ENCODE measurements at regions not wholly inside any gene's neighbourhood (a gene's known extent, or its start where the extent isn't known, plus 50 kb on each side); places are given as distances from the start of the nearest gene placed in this dataset.

GRCh38 chr9:89793124-89793495 is 188.3 kb downstream of the GADD45G start:
- no peaks in the 10 kb centered on the region for H3K4me1 ChIP-seq (ENCODE audit: control insufficient read depth, insufficient read depth, low read length)
- no peaks in the 10 kb centered on the region for H3K36me3 ChIP-seq (ENCODE audit: control insufficient read depth in 2 of 2, insufficient read depth in 1 of 2, low read length in 2 of 2)
- ChIA-PET POLR2A (no interaction called here), CTCF (no interaction called here)
- H3K27ac ChIP-seq (ENCODE audit: extremely low read depth, low read depth, low read length): no peak overlapping the region
- no peak overlapping the region for H3K4me3 ChIP-seq (ENCODE audit: low read depth, low read length)
- no peak for TF ChIP-seq ZNF513 (tag by site-specific recombination; IDR thresholded peaks at IDR 0.05)
- TF ChIP-seq ZBTB49 (tag by site-specific recombination; IDR thresholded peaks at IDR 0.05; ENCODE audit: low read depth): no peak
- no peak for TF ChIP-seq ZNF670 (tag by site-specific recombination; IDR thresholded peaks at IDR 0.05; ENCODE audit: low read depth)
- no peak for TF ChIP-seq ZNF280C (tag by site-specific recombination; IDR thresholded peaks at IDR 0.05)
- no peak for TF ChIP-seq ZNF629 (tag by site-specific recombination; IDR thresholded peaks at IDR 0.05)
- TF ChIP-seq ZNF140 (tag by site-specific recombination; IDR thresholded peaks at IDR 0.05): no peak
- TF ChIP-seq CTCF (tag by site-specific recombination; IDR thresholded peaks at IDR 0.05): no peak
- no peak for TF ChIP-seq MZF1 (tag by site-specific recombination; IDR thresholded peaks at IDR 0.05; ENCODE audit: borderline replicate concordance)
- no peak for TF ChIP-seq ZNF426 (tag by site-specific recombination; IDR thresholded peaks at IDR 0.05)
- TF ChIP-seq ZNF146 (tag by site-specific recombination; IDR thresholded peaks at IDR 0.05): no peak
- no peak for TF ChIP-seq ZNF423 (tag by site-specific recombination; IDR thresholded peaks at IDR 0.05)
- TF ChIP-seq ZNF580 (tag by site-specific recombination; IDR thresholded peaks at IDR 0.05): no peak
- TF ChIP-seq ZBTB8A (tag by site-specific recombination; IDR thresholded peaks at IDR 0.05): no peak
- no peak for TF ChIP-seq ZNF2 (tag by site-specific recombination; IDR thresholded peaks at IDR 0.05)
- no peak for TF ChIP-seq ZNF707 (tag by site-specific recombination; IDR thresholded peaks at IDR 0.05)
- TF ChIP-seq ZNF664 (tag by site-specific recombination; IDR thresholded peaks at IDR 0.05): no peak
- TF ChIP-seq ZNF174 (tag by site-specific recombination; IDR thresholded peaks at IDR 0.05): no peak
- TF ChIP-seq ZNF529 (tag by site-specific recombination; IDR thresholded peaks at IDR 0.05; ENCODE audit: insufficient replicate concordance): no peak
- no peak for TF ChIP-seq PBX3 (CRISPR knock-in tag; IDR thresholded peaks at IDR 0.05)
- TF ChIP-seq ZNF610 (tag by site-specific recombination; IDR thresholded peaks at IDR 0.05; ENCODE audit: borderline replicate concordance): no peak
- H3K9me3 ChIP-seq (ENCODE audit: control insufficient read depth, insufficient read depth, low read depth, low read length): no peaks in the 10 kb centered on the region
